LoVo (cell line): ENCODE measurements at regions not wholly inside any gene's neighbourhood (a gene's known extent, or its start where the extent isn't known, plus 50 kb on each side); places are given as distances from the start of the nearest gene placed in this dataset.
"Not testable (repeated sequence)": the region's sequence is repeated elsewhere in the genome, so short reads cannot be mapped to it uniquely, and the experiment has no call there.

Experiments
- DNase-seq: peaks from one replicate; pipeline ENCODE4 v3.0.0-alpha.2; 2016; ENCODE audit warnings: low spot score

DNA sequence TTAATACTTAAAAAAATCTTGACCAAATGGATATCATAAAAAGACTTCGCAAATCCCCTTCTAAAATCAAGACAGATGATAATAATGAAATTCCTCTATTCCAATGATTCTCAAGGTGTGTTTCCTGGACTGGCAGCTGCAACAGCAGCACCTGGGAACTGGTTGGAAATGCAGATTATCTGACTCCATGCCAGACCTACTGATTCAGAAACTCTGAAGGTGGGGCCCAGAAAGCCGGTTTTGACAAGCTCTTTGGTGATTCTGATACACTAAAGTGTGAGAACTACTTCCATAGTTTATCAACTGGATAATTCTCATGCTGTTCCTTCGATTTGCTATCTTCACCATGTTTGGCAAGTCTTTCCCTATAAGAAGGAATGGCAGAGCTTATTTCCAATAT, 252.1 kb downstream of the COL12A1 start:
- no peak for DNase-seq

GRCh38 chr6:74946961-74947360, 258.9 kb downstream of the COL12A1 start:
- peak; percentile 11 for DNase-seq

GRCh38 chr6:74942130-74942529, 263.7 kb downstream of the COL12A1 start:
- no peak for DNase-seq

- DNase-seq, result no peak
Observed at GRCh38 chr6:74941424-74941823, 264.4 kb downstream of the COL12A1 start.

DNA sequence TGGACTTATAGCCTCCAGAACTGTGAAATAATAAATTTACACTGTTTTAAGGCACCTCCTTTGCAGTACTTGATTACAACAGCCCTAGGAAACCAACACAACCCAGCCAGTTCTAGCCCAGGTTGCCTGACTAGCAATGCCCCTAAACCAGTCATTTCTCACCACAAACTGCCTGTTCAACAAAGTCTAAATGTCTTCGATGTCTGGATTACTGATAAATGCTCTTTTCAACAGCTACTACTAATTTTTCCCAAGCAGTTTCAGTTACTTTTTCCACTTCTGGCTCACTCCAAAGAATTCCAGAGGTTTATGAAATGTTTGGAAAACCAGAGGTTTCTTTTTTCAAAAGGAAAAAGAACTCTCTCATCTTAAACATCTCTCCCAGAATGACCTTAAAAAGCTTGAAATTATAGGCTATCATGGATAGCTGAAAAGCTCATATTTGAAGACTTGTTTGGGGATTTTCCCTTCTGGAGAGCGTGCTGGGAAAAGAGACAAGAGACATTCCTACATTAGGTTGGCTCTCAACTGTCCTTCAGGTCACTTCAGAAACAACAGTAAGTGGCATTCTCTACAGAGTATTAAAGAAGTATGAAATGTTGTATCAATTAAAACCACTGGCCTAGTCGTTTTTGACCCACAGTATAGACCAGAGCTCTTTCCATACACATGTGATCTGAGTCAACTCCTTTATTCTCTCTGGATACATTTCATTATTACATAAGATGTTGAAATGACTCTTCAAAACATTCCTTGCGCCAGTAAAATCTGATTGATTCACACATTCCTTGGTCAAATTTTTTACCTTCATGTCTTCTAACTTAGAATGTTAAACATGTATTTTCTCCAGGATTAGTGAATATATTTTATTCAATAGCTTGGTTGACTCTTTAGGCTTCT, 265.9 kb downstream of the COL12A1 start:
- DNase-seq, result no peak

- no peak for DNase-seq
Observed at GRCh38 chr6:74939151-74939708, 266.6 kb downstream of the COL12A1 start.

GRCh38 chr6:74937936-74938335, 267.9 kb downstream of the COL12A1 start:
- no peak for DNase-seq

DNA sequence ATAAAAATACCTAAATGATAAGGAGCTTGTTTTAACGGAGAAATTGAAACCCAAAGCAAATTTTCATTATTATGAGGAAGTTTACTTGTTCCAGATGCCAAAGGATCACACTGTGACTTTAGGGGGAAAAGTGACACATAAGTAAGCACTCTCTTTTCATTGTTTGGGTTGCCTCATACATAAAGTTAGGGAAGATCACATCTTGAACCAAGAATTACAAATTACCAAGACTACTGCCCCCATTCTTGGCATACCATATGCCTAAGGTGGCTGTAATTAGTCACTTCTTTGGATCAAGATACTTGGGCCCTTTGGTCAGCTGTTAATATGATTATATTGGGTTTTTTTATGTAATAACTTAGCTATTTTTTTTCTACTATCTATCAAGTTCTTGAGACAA, 269.0 kb downstream of the COL12A1 start:
- DNase-seq, result no peak

DNA sequence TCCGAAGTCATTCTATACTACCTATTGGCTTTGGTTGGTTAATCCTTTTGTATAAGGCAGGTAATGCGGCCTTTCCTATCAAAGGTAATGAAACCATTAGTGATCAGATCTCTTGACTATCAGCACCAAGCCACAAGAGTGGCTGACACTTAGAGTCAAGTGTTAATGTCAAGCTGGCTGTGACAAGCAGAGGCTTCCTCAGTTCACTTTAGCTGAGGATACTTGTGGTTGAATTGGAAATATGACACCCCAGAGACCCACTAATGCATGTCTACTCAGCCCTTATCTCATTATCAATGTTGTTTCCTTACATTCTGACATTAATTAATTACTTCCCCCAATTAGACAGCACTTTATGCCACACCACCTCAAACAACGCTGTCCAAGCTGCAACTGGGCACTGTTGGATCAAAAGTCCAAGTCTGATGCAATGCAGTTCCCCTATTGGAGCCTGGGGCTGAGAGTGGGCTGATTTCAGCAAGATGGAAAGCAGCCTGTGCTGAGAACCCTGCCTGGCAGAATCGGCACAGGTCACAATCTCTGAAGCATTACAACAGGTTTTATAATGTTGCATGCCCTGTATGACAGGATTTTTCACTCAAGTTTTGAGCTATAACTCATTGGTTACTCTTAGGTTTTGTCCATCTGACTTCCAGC, 273.5 kb downstream of the COL12A1 start:
- no peak for DNase-seq

- DNase-seq, result no peak
Observed at GRCh38 chr6:74931558-74931957, 274.3 kb downstream of the COL12A1 start.

- no peak for DNase-seq
Observed at GRCh38 chr6:74928203-74928602, 277.6 kb downstream of the COL12A1 start.

DNA sequence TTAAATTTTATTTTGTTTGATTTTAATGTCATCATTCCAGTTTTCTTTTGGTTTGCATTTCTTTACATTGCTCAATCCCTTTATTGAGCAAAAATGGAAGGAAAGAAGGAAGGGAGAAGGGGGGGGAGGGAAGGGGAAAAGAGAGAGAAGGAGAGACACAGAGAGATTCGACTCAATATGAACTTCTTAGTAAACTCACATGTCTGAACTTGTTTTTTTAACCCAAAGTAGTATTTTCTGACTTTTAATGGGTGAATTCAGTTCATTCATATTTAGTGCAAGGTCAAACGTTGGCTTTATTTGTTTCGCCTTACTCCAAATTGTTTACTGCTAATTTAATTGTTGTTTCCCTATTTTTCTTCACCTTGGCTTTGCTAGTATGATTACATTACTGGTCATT, 278.6 kb downstream of the COL12A1 start:
- no peak for DNase-seq

DNA sequence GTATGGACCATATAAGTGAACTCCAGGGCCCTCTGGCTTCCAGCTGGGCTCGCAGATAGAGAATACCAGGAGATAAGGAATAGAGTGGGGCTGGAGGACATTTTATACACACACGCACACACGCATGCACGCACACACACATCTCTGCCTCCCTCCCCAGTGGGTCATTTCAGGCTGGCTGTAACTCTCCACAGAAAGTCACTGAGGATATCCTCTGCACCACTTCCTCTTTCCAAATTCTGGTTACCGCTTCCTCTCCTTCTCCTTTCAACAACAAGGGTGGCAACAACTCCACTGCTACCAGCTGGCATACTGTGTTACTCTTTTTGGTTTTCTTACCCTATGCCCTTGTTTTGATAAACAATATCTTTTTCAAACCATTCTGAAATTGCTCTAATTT, 280.2 kb downstream of the COL12A1 start:
- DNase-seq, result no peak

- DNase-seq, result no peak
Observed at GRCh38 chr6:74914888-74915287, 291.0 kb downstream of the COL12A1 start.

- no peak for DNase-seq
Observed at GRCh38 chr6:74912234-74912633, 293.6 kb downstream of the COL12A1 start.

DNA sequence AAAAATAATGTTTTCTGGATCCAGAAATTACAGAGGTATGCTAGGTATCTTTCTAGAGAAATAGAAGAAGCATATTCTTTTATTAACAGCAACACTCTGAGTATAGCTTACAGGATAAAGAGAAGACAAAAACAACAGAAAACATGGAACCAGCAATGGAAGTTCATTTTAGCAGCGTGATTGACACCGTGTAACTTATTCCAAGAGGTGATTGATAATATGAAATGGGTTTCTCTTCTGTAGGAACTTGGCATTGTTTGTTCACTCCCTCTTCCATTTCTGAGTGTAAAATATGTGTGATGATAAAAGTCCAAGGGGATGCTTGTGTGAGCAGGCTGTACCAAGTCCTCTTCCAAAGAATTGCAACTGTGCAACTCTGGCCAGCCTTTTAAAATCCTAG, 303.0 kb downstream of the COL12A1 start:
- DNase-seq, result no peak

DNA sequence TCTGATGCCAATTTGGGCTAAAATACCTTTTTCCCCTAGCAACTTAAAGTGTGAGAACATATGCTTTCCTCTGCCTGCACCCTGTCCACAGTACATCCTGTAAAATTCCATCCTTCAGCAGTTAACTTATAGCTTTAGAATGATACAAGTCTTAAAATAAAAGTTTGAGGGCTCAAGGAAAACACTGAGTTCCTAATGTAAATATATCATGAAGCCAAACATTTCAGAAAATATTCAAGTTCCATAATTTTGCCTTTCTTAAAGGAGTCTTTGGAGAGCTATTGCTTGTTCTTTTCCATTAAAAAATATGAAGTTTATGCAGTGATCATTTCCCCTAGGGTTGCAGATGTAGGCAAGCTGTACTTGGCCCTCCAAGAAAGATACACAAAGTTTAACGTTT, 303.8 kb downstream of the COL12A1 start:
- no peak for DNase-seq

- DNase-seq, result no peak
Observed at GRCh38 chr6:74901576-74901975, 304.3 kb downstream of the COL12A1 start.

DNA sequence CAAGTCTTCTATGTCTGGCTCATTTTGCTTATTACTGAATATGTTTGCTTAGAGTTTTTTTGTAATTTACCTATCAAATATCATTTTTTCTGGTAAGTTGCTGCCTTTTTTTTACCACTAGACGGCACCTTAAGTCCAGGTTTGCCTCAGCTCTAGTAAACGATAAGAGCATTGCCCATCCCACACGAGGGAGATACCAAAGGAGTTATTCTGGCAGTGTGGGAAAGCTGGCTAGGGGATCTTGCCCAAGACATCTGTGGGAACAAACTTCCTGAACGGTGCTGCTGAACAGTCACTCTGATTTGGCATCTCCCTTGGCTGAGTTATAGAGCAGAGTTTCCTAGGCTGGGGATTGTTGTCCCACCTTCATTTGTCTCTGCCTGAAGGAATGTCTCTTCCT, 306.4 kb downstream of the COL12A1 start:
- peak; percentile 24 for DNase-seq

GRCh38 chr6:74892091-74892490, 313.8 kb downstream of the COL12A1 start:
- DNase-seq, result no peak

- no peak for DNase-seq
Observed at GRCh38 chr6:74891349-74891831, 314.5 kb downstream of the COL12A1 start.

DNA sequence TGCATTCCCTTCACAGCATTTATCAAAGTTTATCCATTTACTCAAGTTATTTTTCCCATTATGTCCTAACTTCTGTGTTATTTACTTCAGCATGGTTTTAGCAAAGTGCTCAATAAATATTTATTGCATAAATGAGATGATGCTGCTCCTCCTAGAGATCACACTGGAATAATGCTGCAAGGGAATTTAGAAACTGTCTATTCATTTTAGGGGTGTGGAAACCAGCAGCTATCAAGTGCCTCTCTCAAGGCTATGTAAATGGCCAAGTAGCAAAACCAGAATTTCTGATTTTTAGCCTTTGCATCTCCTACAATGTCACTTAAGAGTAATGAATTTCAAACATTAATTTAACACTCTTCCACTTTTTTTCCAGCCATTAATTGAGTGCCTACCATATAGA, 316.2 kb downstream of the COL12A1 start:
- DNase-seq, result no peak

DNA sequence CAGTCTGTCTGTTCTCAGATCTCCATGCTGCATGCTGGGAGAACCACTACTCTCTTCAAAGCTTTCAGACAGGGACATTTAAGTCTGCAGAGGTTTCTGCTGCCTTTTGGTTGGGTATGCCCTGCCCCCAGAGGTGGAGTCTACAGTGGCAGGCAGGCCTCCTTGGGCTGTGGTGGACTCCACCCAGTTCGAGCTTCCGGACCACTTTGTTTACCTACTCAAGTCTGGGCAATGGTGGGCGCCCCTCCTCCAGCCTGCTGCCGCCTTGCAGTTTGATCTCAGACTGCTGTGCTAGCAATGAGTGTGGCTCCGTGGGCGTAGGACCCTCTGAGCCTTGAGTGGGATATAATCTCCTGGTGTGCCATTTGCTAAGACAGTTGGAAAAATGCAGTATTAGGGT, 317.1 kb downstream of the COL12A1 start:
- DNase-seq, result not testable (repeated sequence)
